ENCODE measurements at regions not wholly inside any gene's neighbourhood (a gene's known extent, or its start where the extent isn't known, plus 50 kb on each side); places are given as distances from the start of the nearest gene placed in this dataset.

DNA sequence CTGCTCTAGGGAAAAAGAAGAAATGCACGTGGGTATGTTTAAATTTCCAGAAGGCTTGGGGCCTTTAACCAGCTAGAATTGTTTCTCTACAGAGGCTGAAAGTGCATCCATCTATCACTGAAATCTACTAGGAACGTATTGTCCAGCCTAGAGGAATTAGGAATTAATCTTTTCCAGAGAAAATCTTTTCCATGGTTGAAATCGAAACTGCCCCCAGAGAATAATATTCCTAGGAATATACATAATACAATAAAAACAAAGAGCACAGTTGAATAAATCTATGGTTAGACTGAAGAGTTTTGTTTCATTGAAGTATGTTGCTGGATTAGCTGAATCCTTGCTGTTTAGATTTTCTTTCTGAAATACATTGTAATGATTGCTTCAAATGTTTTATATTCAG lies 378.5 kb downstream of the PLK2 start:
- H3K36me3 Mint-ChIP-seq, result no peaks in the 10 kb centered on the region
- no peaks in the 10 kb centered on the region for H3K9me3 Mint-ChIP-seq
- no peak for DNase-seq
- peaks cover 0 to 3% of the 10 kb centered on the region in 2 donors for H3K27me3 Mint-ChIP-seq
- H3K4me3 Mint-ChIP-seq, result no peak overlapping the region
- H3K4me1 Mint-ChIP-seq, result no peaks in the 10 kb centered on the region
- no peak overlapping the region for H3K27ac Mint-ChIP-seq
- ATAC-seq (replicated peaks), result no peak

- Mint-ChIP-seq H3K36me3 (no peaks in the 10 kb centered on the region), H3K27me3 (peaks cover 0 to 3% of the 10 kb centered on the region in 2 donors), H3K4me1 (no peaks in the 10 kb centered on the region), H3K27ac (no peak overlapping the region), H3K4me3 (no peak overlapping the region), H3K9me3 (no peaks in the 10 kb centered on the region)
- ATAC-seq (replicated peaks), result no peak
- no peak for DNase-seq
These were observed 379.3 kb downstream of the PLK2 start for GRCh38 chr5:58080573-58080972.

DNA sequence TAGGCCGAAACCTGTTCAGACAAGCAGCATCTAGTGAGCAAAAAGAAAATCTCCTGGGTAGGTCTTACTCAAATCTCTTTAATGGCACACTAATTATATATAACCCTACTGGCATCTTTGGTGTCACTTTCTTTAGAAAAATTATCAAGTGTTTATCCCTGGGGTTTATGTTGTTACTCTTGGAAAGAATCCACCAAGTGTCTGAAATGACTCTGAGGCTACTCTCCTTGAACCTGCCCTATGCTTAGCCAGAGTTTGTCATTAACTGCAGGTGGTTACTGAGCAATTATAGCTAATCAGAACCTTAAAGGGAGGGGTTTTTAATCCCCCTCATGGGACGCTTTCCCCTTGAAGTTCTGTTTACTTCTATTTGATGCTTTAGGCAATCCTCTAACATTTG lies 381.9 kb downstream of the PLK2 start:
- no peak for ATAC-seq (replicated peaks)
- H3K9me3 Mint-ChIP-seq, result no peaks in the 10 kb centered on the region
- peaks cover 0 to 3% of the 10 kb centered on the region in 2 donors for H3K27me3 Mint-ChIP-seq
- no peaks in the 10 kb centered on the region for H3K36me3 Mint-ChIP-seq
- no peak overlapping the region for H3K4me3 Mint-ChIP-seq
- no peak for DNase-seq
- no peak overlapping the region for H3K27ac Mint-ChIP-seq
- no peaks in the 10 kb centered on the region for H3K4me1 Mint-ChIP-seq

DNA sequence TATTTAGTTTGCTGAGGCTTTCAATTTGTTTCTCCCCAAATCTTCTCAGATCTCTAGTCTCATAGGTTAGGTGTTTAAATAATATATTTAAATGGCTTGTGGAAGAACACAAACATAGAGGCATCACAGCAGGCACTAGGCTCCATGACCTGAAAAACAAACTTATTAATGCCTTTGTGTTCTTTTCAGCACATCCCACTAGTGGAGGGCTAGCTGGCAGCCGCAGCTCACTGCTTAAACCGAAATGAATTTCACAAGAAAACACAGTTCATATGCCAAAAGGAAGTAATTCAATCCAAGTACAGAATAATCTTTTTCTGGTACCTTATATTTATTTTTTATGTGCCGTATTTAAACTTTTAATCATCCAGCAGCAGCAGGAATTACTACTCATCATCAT lies 382.5 kb downstream of the PLK2 start:
- ATAC-seq (replicated peaks) (no peak), DNase-seq (no peak)
- Mint-ChIP-seq H3K9me3 (no peaks in the 10 kb centered on the region), H3K4me3 (no peak overlapping the region), H3K27ac (no peak overlapping the region), H3K27me3 (peaks cover 0 to 2% of the 10 kb centered on the region in 2 donors), H3K36me3 (no peaks in the 10 kb centered on the region), H3K4me1 (no peaks in the 10 kb centered on the region)

DNA sequence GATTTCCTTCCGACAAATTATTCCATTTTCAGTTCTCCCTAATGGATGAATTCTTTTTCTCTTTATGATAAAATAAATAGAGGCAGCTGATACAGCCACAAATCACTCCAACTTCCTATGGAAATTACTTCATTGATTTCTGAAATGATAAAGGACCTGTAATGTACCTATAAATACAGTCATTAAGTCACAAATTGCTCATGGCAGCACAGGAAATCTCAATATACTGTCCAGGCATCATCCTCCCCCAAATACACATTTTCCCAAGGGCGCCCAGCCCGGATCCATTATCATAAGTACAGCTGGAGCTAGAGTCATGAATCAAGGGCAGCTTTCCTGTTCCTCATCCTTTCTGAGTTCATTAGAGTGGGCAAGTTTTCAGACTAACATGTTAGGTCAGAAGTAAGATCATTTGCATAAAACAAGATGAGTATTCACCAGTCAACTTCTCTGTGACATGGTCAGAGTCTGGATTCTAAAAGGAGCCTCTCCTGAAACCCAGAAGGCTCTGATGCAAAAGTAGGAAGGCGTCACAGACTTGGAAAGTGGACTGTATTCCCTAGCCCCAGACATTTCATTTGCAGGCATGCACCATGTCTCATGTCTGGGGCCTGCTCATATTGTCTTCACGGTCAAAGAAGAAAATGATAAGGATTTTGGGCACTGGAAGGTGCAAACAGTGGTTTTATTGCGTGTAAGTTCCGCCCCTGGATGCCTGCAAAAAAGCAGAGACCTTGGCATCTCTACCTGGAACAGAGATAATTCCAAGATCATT lies 383.2 kb downstream of the PLK2 start:
- DNase-seq (no peak), ATAC-seq (replicated peaks) (no peak)
- H3K27ac Mint-ChIP-seq, result no peak overlapping the region
- H3K4me3 Mint-ChIP-seq, result no peak overlapping the region
- H3K9me3 Mint-ChIP-seq, result no peaks in the 10 kb centered on the region
- no peaks in the 10 kb centered on the region for H3K27me3 Mint-ChIP-seq
- H3K4me1 Mint-ChIP-seq, result no peaks in the 10 kb centered on the region
- H3K36me3 Mint-ChIP-seq, result no peaks in the 10 kb centered on the region

- ATAC-seq (replicated peaks) (no peak), DNase-seq (no peak)
- Mint-ChIP-seq H3K36me3 (no peaks in the 10 kb centered on the region), H3K27me3 (no peaks in the 10 kb centered on the region), H3K27ac (no peak overlapping the region), H3K4me1 (no peaks in the 10 kb centered on the region), H3K4me3 (no peak overlapping the region), H3K9me3 (no peaks in the 10 kb centered on the region)
These were observed 384.0 kb downstream of the PLK2 start for GRCh38 chr5:58075907-58076306.

DNA sequence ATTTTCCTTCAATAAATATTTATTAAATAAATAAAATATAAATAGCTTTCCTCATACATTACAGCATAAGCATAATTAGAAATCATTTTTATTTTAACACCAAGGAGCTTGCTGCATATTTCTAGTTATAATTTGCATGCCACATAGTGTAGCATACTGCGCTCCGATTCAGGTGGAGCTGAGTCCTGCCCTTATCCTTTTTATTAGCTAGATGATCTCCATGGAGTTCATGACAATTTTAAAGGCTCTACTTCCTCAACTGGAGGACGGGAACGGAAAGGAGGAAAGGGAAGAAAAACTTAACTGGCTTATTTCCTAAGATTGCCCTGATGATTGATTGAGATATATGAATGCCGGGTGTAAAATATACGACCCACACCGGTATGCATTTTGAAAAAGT lies 385.2 kb downstream of the PLK2 start:
- DNase-seq (no peak), ATAC-seq (replicated peaks) (no peak)
- Mint-ChIP-seq H3K27ac (no peak overlapping the region), H3K27me3 (no peaks in the 10 kb centered on the region), H3K4me3 (no peak overlapping the region), H3K36me3 (no peaks in the 10 kb centered on the region), H3K4me1 (no peaks in the 10 kb centered on the region), H3K9me3 (no peaks in the 10 kb centered on the region)

DNA sequence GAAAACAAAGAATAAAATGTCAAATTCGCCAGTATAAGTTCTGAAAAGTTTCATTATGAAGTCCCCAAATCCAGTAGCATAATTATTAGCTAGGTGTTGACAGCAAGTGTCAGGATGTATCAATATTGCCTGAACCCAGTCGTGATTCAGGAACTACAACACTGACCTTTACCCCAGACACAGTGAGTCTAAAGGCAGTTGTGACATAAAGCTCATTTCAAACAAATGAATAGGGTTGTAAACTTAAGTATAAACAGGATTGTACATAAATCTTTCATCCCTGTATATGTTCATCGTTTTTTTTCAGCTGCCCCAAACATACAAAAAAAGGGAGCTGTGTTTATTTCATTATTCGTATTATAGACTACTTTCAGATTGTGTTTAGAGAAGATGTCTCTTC lies 385.7 kb downstream of the PLK2 start:
- DNase-seq, result no peak
- Mint-ChIP-seq H3K27ac (no peak overlapping the region), H3K4me3 (no peak overlapping the region), H3K27me3 (no peaks in the 10 kb centered on the region), H3K4me1 (no peaks in the 10 kb centered on the region), H3K36me3 (no peaks in the 10 kb centered on the region), H3K9me3 (no peaks in the 10 kb centered on the region)
- ATAC-seq (replicated peaks), result no peak

- H3K4me3 Mint-ChIP-seq, result no peak overlapping the region
- DNase-seq, result no peak
- no peaks in the 10 kb centered on the region for H3K36me3 Mint-ChIP-seq
- H3K4me1 Mint-ChIP-seq, result no peaks in the 10 kb centered on the region
- no peak overlapping the region for H3K27ac Mint-ChIP-seq
- no peak for ATAC-seq (replicated peaks)
- peaks cover 2 to 4% of the 10 kb centered on the region in 2 donors for H3K9me3 Mint-ChIP-seq
- no peaks in the 10 kb centered on the region for H3K27me3 Mint-ChIP-seq
These were observed 386.6 kb downstream of the PLK2 start for GRCh38 chr5:58073243-58073642.

DNA sequence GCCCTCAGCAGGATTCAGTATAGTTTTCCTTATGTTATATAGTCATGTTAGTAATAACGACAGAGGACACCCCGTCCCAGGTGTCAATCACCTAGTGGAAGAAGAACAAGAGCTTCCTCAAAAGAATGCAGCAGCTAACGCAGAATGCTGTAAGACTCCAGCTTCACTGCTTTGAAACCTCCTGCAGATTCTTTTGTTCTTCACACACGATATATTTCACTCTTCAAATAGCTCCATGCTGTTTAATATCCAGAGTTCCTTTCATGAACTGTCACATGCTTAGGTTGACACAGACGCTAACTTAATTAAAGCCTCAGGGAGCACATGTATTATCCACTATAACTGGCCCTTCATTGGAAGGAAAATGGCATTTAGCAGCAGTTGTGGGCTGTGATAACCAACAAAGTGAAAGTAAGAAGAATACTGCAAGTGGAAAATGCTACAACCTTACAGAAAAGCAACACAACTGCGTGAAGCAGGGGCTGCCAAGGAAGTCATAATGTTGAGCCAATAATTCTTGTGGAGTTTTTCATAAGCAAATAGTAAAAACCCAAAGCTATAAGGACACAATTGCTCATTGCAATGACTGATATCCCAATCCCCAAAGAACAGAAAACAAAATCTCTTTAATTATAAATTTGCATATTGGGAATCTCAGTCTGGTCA lies 387.5 kb downstream of the PLK2 start:
- Mint-ChIP-seq H3K4me3 (no peak overlapping the region), H3K36me3 (no peaks in the 10 kb centered on the region), H3K4me1 (no peaks in the 10 kb centered on the region), H3K27ac (no peak overlapping the region), H3K27me3 (no peaks in the 10 kb centered on the region), H3K9me3 (peaks cover 4 to 7% of the 10 kb centered on the region in 2 donors)
- ATAC-seq (replicated peaks), result no peak
- no peak for DNase-seq

GRCh38 chr5:58071566-58071965 lies 388.3 kb downstream of the PLK2 start:
- H3K9me3 Mint-ChIP-seq, result peaks cover 4 to 7% of the 10 kb centered on the region in 2 donors
- no peak overlapping the region for H3K4me3 Mint-ChIP-seq
- no peaks in the 10 kb centered on the region for H3K4me1 Mint-ChIP-seq
- DNase-seq (no peak), ATAC-seq (replicated peaks) (no peak)
- no peaks in the 10 kb centered on the region for H3K27me3 Mint-ChIP-seq
- H3K27ac Mint-ChIP-seq, result no peak overlapping the region
- no peaks in the 10 kb centered on the region for H3K36me3 Mint-ChIP-seq

DNA sequence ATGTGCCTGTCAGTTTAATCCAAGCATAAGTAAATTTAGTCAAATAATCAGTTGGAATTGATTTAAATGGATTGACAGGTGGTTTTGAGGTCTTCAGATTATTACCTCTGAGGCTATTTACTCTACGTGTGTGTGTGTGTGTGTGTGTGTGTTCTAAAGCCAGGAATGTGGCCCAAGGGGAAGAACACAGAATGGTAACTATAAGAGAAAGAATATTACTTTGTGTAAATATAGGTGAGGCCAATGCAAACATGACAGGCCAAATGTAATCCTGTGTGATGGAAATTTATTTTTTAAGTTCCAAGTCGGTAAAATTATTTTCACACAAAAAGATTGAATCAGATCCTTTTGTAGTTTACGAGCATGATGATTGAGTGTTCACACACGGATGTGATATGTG lies 390.0 kb downstream of the PLK2 start:
- Mint-ChIP-seq H3K4me3 (no peak overlapping the region), H3K27ac (no peak overlapping the region), H3K36me3 (no peaks in the 10 kb centered on the region), H3K4me1 (no peaks in the 10 kb centered on the region), H3K27me3 (no peaks in the 10 kb centered on the region), H3K9me3 (peaks cover 4 to 7% of the 10 kb centered on the region in 2 donors)
- ATAC-seq (replicated peaks) (no peak), DNase-seq (no peak)

DNA sequence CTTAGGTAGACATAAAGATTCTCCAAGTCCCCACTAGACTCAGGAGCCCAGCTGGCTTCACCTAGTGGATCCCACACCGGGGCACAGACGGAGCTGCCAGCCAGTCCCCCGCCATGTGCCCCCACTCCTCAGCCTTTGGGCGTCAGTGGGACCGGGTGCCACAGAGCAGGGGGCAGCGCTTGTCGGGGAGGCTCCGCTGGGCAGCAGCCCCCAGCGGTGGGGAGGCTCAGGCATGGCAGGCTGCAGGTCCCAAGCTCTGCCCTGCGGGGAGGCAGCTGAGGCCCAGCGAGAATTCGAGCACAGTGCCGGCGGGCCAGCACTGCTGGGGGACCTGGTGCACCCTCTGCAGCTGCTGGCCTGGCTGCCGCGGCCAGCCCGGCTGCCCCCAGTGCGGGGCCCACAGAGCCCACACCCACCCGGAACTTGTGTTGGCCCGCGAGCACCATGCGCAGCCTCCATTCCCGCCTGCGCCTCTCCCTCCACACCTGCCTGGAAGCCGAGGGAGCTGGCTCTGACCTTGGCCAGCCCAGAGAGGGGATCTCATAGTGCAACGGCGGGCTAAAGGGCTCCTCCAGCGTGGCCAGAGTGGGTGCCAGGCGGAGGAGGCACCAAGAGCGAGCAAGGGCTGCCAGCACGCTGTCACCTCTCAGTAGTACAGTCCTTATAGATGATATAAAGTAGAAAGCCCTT lies 390.7 kb downstream of the PLK2 start:
- no peaks in the 10 kb centered on the region for H3K36me3 Mint-ChIP-seq
- peaks cover 4 to 7% of the 10 kb centered on the region in 2 donors for H3K9me3 Mint-ChIP-seq
- no peaks in the 10 kb centered on the region for H3K4me1 Mint-ChIP-seq
- H3K4me3 Mint-ChIP-seq, result no peak overlapping the region
- H3K27ac Mint-ChIP-seq, result no peak overlapping the region
- no peaks in the 10 kb centered on the region for H3K27me3 Mint-ChIP-seq
- no peak for ATAC-seq (replicated peaks)
- no peak for DNase-seq

GRCh38 chr5:58066557-58066956 lies 393.3 kb downstream of the PLK2 start:
- no peaks in the 10 kb centered on the region for H3K36me3 Mint-ChIP-seq
- no peaks in the 10 kb centered on the region for H3K4me1 Mint-ChIP-seq
- no peaks in the 10 kb centered on the region for H3K27me3 Mint-ChIP-seq
- ATAC-seq (replicated peaks) (no peak), DNase-seq (no peak)
- H3K4me3 Mint-ChIP-seq, result no peak overlapping the region
- H3K27ac Mint-ChIP-seq, result no peak overlapping the region
- peaks cover 4 to 7% of the 10 kb centered on the region in 2 donors for H3K9me3 Mint-ChIP-seq

DNA sequence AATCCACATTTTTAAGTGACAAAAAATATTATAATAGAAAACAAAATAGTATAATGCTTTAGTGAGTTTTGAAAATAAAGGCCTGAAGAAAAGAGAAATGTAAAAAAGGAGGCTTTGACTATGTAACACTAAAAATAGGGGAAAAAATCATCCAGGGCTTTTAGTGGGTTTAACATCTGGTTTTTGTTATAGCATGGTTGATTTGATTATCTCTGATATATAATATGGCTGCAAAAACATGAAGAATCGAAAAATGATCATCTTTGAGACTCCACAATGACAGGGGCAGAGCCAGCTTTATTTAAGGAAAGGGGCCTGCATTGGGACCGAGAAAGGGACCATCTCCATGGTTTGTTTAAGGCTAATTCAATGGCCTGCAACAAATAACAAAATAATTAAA lies 393.8 kb downstream of the PLK2 start:
- no peak overlapping the region for H3K27ac Mint-ChIP-seq
- H3K27me3 Mint-ChIP-seq, result no peaks in the 10 kb centered on the region
- H3K4me3 Mint-ChIP-seq, result no peak overlapping the region
- DNase-seq (no peak), ATAC-seq (replicated peaks) (no peak)
- no peaks in the 10 kb centered on the region for H3K4me1 Mint-ChIP-seq
- no peaks in the 10 kb centered on the region for H3K36me3 Mint-ChIP-seq
- H3K9me3 Mint-ChIP-seq, result peaks cover 4 to 7% of the 10 kb centered on the region in 2 donors
